ENCODE measurements at regions not wholly inside any gene's neighbourhood (a gene's known extent, or its start where the extent isn't known, plus 50 kb on each side); places are given as distances from the start of the nearest gene placed in this dataset.

- Mint-ChIP-seq H3K4me3 (no peak overlapping the region), H3K27me3 (peaks cover 46 to 55% of the 10 kb centered on the region in 2 donors), H3K9me3 (no peaks in the 10 kb centered on the region), H3K27ac (no peak overlapping the region), H3K4me1 (ENCODE audit: low read depth in 2 of 2) (no peaks in the 10 kb centered on the region), H3K36me3 (ENCODE audit: insufficient read depth) (no peaks in the 10 kb centered on the region)
- DNase-seq (no peak), ATAC-seq (replicated peaks) (no peak)
These were observed 261.2 kb downstream of the PTPRU start for GRCh38 chr1:29497395-29498125.

GRCh38 chr1:29496701-29497100 lies 260.4 kb downstream of the PTPRU start:
- Mint-ChIP-seq H3K27ac (no peak overlapping the region), H3K27me3 (peaks cover 42 to 51% of the 10 kb centered on the region in 2 donors), H3K36me3 (ENCODE audit: insufficient read depth) (no peaks in the 10 kb centered on the region), H3K4me1 (ENCODE audit: low read depth in 2 of 2) (no peaks in the 10 kb centered on the region), H3K4me3 (no peak overlapping the region), H3K9me3 (no peaks in the 10 kb centered on the region)
- DNase-seq, result no peak
- ATAC-seq (replicated peaks), result no peak

GRCh38 chr1:29490204-29490934 lies 254.0 kb downstream of the PTPRU start:
- DNase-seq (no peak), ATAC-seq (replicated peaks) (no peak)
- H3K4me1 Mint-ChIP-seq (ENCODE audit: low read depth in 2 of 2), result no peaks in the 10 kb centered on the region
- H3K27ac Mint-ChIP-seq, result no peak overlapping the region
- H3K9me3 Mint-ChIP-seq, result no peaks in the 10 kb centered on the region
- H3K27me3 Mint-ChIP-seq, result peaks cover 29 to 46% of the 10 kb centered on the region in 2 donors
- H3K4me3 Mint-ChIP-seq, result no peak overlapping the region
- no peaks in the 10 kb centered on the region for H3K36me3 Mint-ChIP-seq (ENCODE audit: insufficient read depth)

- DNase-seq (no peak), ATAC-seq (replicated peaks) (no peak)
- Mint-ChIP-seq H3K9me3 (no peaks in the 10 kb centered on the region), H3K27ac (no peak overlapping the region), H3K36me3 (ENCODE audit: insufficient read depth) (no peaks in the 10 kb centered on the region), H3K4me3 (no peak overlapping the region), H3K27me3 (peaks cover 29 to 52% of the 10 kb centered on the region in 2 donors), H3K4me1 (ENCODE audit: low read depth in 2 of 2) (no peaks in the 10 kb centered on the region)
These were observed 253.1 kb downstream of the PTPRU start for GRCh38 chr1:29489471-29489870.

- H3K4me3 Mint-ChIP-seq, result no peak overlapping the region
- ATAC-seq (replicated peaks) (no peak), DNase-seq (no peak)
- H3K9me3 Mint-ChIP-seq, result no peaks in the 10 kb centered on the region
- H3K4me1 Mint-ChIP-seq (ENCODE audit: low read depth in 2 of 2), result no peaks in the 10 kb centered on the region
- H3K27me3 Mint-ChIP-seq, result peaks cover 29 to 52% of the 10 kb centered on the region in 2 donors
- H3K27ac Mint-ChIP-seq, result no peak overlapping the region
- no peaks in the 10 kb centered on the region for H3K36me3 Mint-ChIP-seq (ENCODE audit: insufficient read depth)
These were observed 252.5 kb downstream of the PTPRU start for GRCh38 chr1:29488794-29489311.

GRCh38 chr1:29488086-29488793 lies 251.9 kb downstream of the PTPRU start:
- no peaks in the 10 kb centered on the region for H3K4me1 Mint-ChIP-seq (ENCODE audit: low read depth in 2 of 2)
- no peaks in the 10 kb centered on the region for H3K9me3 Mint-ChIP-seq
- H3K36me3 Mint-ChIP-seq (ENCODE audit: insufficient read depth), result no peaks in the 10 kb centered on the region
- ATAC-seq (replicated peaks) (no peak), DNase-seq (no peak)
- H3K27ac Mint-ChIP-seq, result no peak overlapping the region
- H3K4me3 Mint-ChIP-seq, result no peak overlapping the region
- peaks cover 29 to 55% of the 10 kb centered on the region in 2 donors for H3K27me3 Mint-ChIP-seq

GRCh38 chr1:29487291-29487690 lies 251.0 kb downstream of the PTPRU start:
- no peak overlapping the region for H3K4me3 Mint-ChIP-seq
- no peaks in the 10 kb centered on the region for H3K36me3 Mint-ChIP-seq (ENCODE audit: insufficient read depth)
- no peaks in the 10 kb centered on the region for H3K4me1 Mint-ChIP-seq (ENCODE audit: low read depth in 2 of 2)
- no peak overlapping the region for H3K27ac Mint-ChIP-seq
- DNase-seq (no peak), ATAC-seq (replicated peaks) (no peak)
- H3K9me3 Mint-ChIP-seq, result no peaks in the 10 kb centered on the region
- H3K27me3 Mint-ChIP-seq, result peaks cover 29 to 63% of the 10 kb centered on the region in 2 donors

GRCh38 chr1:29485096-29485925 lies 249.0 kb downstream of the PTPRU start:
- Mint-ChIP-seq H3K4me3 (no peak overlapping the region), H3K27me3 (peaks cover 28 to 59% of the 10 kb centered on the region in 2 donors), H3K9me3 (no peaks in the 10 kb centered on the region), H3K27ac (no peak overlapping the region), H3K36me3 (ENCODE audit: insufficient read depth) (no peaks in the 10 kb centered on the region), H3K4me1 (ENCODE audit: low read depth in 2 of 2) (no peaks in the 10 kb centered on the region)
- ATAC-seq (replicated peaks), result no peak
- no peak for DNase-seq

- DNase-seq (no peak), ATAC-seq (replicated peaks) (no peak)
- Mint-ChIP-seq H3K27ac (no peak overlapping the region), H3K4me1 (ENCODE audit: low read depth in 2 of 2) (no peaks in the 10 kb centered on the region), H3K9me3 (no peaks in the 10 kb centered on the region), H3K36me3 (ENCODE audit: insufficient read depth) (no peaks in the 10 kb centered on the region), H3K27me3 (peaks cover 25 to 55% of the 10 kb centered on the region in 2 donors), H3K4me3 (no peak overlapping the region)
These were observed 246.7 kb downstream of the PTPRU start for GRCh38 chr1:29482991-29483390.

- H3K27me3 Mint-ChIP-seq, result peaks cover 25 to 55% of the 10 kb centered on the region in 2 donors
- H3K36me3 Mint-ChIP-seq (ENCODE audit: insufficient read depth), result no peaks in the 10 kb centered on the region
- H3K27ac Mint-ChIP-seq, result no peak overlapping the region
- H3K9me3 Mint-ChIP-seq, result no peaks in the 10 kb centered on the region
- no peaks in the 10 kb centered on the region for H3K4me1 Mint-ChIP-seq (ENCODE audit: low read depth in 2 of 2)
- DNase-seq (no peak), ATAC-seq (replicated peaks) (no peak)
- H3K4me3 Mint-ChIP-seq, result no peak overlapping the region
These were observed 245.7 kb downstream of the PTPRU start for GRCh38 chr1:29482064-29482463.

- H3K4me1 Mint-ChIP-seq (ENCODE audit: low read depth in 2 of 2), result no peaks in the 10 kb centered on the region
- H3K27ac Mint-ChIP-seq, result no peak overlapping the region
- no peaks in the 10 kb centered on the region for H3K9me3 Mint-ChIP-seq
- H3K36me3 Mint-ChIP-seq (ENCODE audit: insufficient read depth), result no peaks in the 10 kb centered on the region
- no peak for DNase-seq
- no peak for ATAC-seq (replicated peaks)
- peaks cover 34 to 60% of the 10 kb centered on the region in 2 donors for H3K27me3 Mint-ChIP-seq
- H3K4me3 Mint-ChIP-seq, result no peak overlapping the region
These were observed 244.7 kb downstream of the PTPRU start for GRCh38 chr1:29481031-29481430.

GRCh38 chr1:29478879-29479278 lies 242.6 kb downstream of the PTPRU start:
- Mint-ChIP-seq H3K36me3 (ENCODE audit: insufficient read depth) (no peaks in the 10 kb centered on the region), H3K4me3 (no peak overlapping the region), H3K27ac (no peak overlapping the region), H3K9me3 (no peaks in the 10 kb centered on the region), H3K4me1 (ENCODE audit: low read depth in 2 of 2) (no peaks in the 10 kb centered on the region), H3K27me3 (peaks cover 55 to 71% of the 10 kb centered on the region in 2 donors)
- ATAC-seq (replicated peaks), result no peak
- no peak for DNase-seq
